ENCODE measurements at regions not wholly inside any gene's neighbourhood (a gene's known extent, or its start where the extent isn't known, plus 50 kb on each side); places are given as distances from the start of the nearest gene placed in this dataset.

DNA sequence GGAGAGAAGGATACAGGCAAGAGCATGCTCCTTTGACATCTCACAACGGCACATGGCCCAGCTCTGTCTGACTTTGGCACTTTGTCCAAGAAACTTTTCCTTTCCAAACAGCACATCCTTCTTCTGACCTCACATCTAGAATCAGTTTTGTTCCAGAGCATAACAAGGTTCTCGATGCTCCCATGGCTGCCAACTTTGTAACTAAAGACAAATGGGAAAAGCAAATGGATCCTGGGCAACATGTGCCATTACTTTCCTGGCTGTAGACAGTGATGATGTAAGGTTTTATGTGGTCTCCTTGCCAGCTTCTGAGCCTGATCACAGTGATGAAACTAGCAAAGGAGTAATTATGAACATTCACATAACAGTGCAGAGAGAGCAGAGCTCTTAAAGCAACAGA, 171.8 kb upstream of the C1orf87 start:
- Histone ChIP-seq H2AFZ (ENCODE audit: low read length) (no peak overlapping the region), H3K27me3 (ENCODE audit: control insufficient read depth, insufficient read depth, low read length) (no peaks in the 10 kb centered on the region), H3K79me2 (ENCODE audit: control insufficient read depth, insufficient read depth, low read length) (no peaks in the 10 kb centered on the region), H3K27ac (ENCODE audit: insufficient read depth, low read length) (no peak overlapping the region), H3K4me1 (ENCODE audit: control insufficient read depth, extremely low read depth, insufficient read depth, low read length) (no peaks in the 10 kb centered on the region), H3K36me3 (ENCODE audit: control insufficient read depth, insufficient read depth, low read length) (no peaks in the 10 kb centered on the region), H4K20me1 (ENCODE audit: control insufficient read depth, extremely low read depth, insufficient read depth, low read length) (no peaks in the 10 kb centered on the region), H3K4me2 (ENCODE audit: extremely low read depth, insufficient read depth, low read length) (no peak overlapping the region), H3K4me3 (replicated peaks in 1 of 4; ENCODE audit: control extremely low read depth in 1 of 4, insufficient read depth in 1 of 4, low read depth in 3 of 4, low read length in 4 of 4) (no peak overlapping the region), H3K9ac (ENCODE audit: insufficient read depth, low read length) (no peak overlapping the region), H3K9me3 (ENCODE audit: control insufficient read depth, insufficient read depth, low read depth, low read length) (no peaks in the 10 kb centered on the region)
- TF ChIP-seq EZH2 (IDR thresholded peaks at IDR 0.05; ENCODE audit: low read length, missing control alignments), result no peak
- peak in 1 of 2 donors; percentile 51 for DNase-seq (ENCODE audit: low read depth in 2 of 2)

DNA sequence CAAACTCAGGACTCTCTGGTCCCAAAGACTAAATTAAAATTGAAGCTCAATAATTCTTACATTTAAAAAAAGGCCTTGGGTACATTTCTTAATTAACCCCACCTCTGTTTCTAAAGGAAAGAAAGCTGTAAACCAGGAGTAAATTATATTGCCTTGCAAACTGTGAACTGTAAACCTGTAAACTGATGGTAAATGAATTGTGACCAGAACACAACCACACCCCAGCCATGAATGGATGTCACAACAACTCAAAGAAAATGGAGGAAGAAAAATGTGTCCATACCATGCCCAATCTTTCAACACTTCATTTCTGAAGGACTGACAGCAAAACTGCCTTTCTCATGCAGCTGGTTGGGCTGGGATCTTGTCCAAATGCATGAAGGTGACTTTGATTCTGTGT, 171.3 kb upstream of the C1orf87 start:
- H3K27me3 ChIP-seq (ENCODE audit: control insufficient read depth, insufficient read depth, low read length), result no peaks in the 10 kb centered on the region
- H2AFZ ChIP-seq (ENCODE audit: low read length), result no peak overlapping the region
- no peaks in the 10 kb centered on the region for H3K4me1 ChIP-seq (ENCODE audit: control insufficient read depth, extremely low read depth, insufficient read depth, low read length)
- no peak overlapping the region for H3K27ac ChIP-seq (ENCODE audit: insufficient read depth, low read length)
- no peak for TF ChIP-seq EZH2 (IDR thresholded peaks at IDR 0.05; ENCODE audit: low read length, missing control alignments)
- TF ChIP-seq, protein P1, sequence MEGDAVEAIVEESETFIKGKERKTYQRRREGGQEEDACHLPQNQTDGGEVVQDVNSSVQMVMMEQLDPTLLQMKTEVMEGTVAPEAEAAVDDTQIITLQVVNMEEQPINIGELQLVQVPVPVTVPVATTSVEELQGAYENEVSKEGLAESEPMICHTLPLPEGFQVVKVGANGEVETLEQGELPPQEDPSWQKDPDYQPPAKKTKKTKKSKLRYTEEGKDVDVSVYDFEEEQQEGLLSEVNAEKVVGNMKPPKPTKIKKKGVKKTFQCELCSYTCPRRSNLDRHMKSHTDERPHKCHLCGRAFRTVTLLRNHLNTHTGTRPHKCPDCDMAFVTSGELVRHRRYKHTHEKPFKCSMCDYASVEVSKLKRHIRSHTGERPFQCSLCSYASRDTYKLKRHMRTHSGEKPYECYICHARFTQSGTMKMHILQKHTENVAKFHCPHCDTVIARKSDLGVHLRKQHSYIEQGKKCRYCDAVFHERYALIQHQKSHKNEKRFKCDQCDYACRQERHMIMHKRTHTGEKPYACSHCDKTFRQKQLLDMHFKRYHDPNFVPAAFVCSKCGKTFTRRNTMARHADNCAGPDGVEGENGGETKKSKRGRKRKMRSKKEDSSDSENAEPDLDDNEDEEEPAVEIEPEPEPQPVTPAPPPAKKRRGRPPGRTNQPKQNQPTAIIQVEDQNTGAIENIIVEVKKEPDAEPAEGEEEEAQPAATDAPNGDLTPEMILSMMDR (conservative IDR thresholded peaks at IDR 0.05 in 1 of 2, IDR thresholded peaks at IDR 0.05 in 1 of 2; ENCODE audit: low read depth in 1 of 2, low read length in 2 of 2), result no peak
- H3K4me2 ChIP-seq (ENCODE audit: extremely low read depth, insufficient read depth, low read length), result no peak overlapping the region
- no peak overlapping the region for H3K9ac ChIP-seq (ENCODE audit: insufficient read depth, low read length)
- DNase-seq (ENCODE audit: low read depth in 2 of 2), result no peak
- no peaks in the 10 kb centered on the region for H3K36me3 ChIP-seq (ENCODE audit: control insufficient read depth, insufficient read depth, low read length)
- no peaks in the 10 kb centered on the region for H3K9me3 ChIP-seq (ENCODE audit: control insufficient read depth, insufficient read depth, low read depth, low read length)
- H3K79me2 ChIP-seq (ENCODE audit: control insufficient read depth, insufficient read depth, low read length), result no peaks in the 10 kb centered on the region
- H3K4me3 ChIP-seq (replicated peaks in 1 of 4; ENCODE audit: control extremely low read depth in 1 of 4, insufficient read depth in 1 of 4, low read depth in 3 of 4, low read length in 4 of 4), result no peak overlapping the region
- H4K20me1 ChIP-seq (ENCODE audit: control insufficient read depth, extremely low read depth, insufficient read depth, low read length), result no peaks in the 10 kb centered on the region

DNA sequence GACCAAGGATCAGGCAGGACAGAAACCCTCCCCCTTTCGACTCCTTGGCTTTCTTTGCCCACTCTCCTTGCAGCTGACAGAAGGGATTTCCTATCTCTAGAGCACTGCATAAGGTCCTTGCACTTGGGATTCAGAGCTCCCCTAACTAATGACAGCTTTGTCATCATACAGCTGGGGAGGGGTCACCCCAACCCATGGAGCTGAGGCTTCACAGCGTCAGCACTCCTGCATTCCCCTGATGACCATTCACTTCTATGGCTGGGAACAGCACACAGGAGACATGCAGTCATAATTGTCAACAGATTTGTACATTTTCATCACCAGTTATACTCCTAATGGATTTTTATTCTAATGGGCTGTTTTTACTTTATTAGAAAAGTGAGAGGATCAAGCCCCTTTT, 161.7 kb upstream of the C1orf87 start:
- Histone ChIP-seq H3K79me2 (ENCODE audit: control insufficient read depth, insufficient read depth, low read length) (no peaks in the 10 kb centered on the region), H3K27me3 (ENCODE audit: control insufficient read depth, insufficient read depth, low read length) (no peaks in the 10 kb centered on the region), H2AFZ (ENCODE audit: low read length) (no peak overlapping the region), H3K36me3 (ENCODE audit: control insufficient read depth, insufficient read depth, low read length) (no peaks in the 10 kb centered on the region), H3K4me1 (ENCODE audit: control insufficient read depth, extremely low read depth, insufficient read depth, low read length) (peaks cover 2% of the 10 kb centered on the region), H3K9me3 (ENCODE audit: control insufficient read depth, insufficient read depth, low read depth, low read length) (no peaks in the 10 kb centered on the region), H3K4me3 (replicated peaks in 1 of 4; ENCODE audit: control extremely low read depth in 1 of 4, insufficient read depth in 1 of 4, low read depth in 3 of 4, low read length in 4 of 4) (no peak overlapping the region), H4K20me1 (ENCODE audit: control insufficient read depth, extremely low read depth, insufficient read depth, low read length) (no peaks in the 10 kb centered on the region), H3K27ac (ENCODE audit: insufficient read depth, low read length) (no peak overlapping the region), H3K9ac (ENCODE audit: insufficient read depth, low read length) (no peak overlapping the region), H3K4me2 (ENCODE audit: extremely low read depth, insufficient read depth, low read length) (no peak overlapping the region)
- DNase-seq (ENCODE audit: low read depth in 2 of 2), result no peak
- TF ChIP-seq EZH2 (IDR thresholded peaks at IDR 0.05; ENCODE audit: low read length, missing control alignments), result no peak
- TF ChIP-seq, protein P1 (conservative IDR thresholded peaks at IDR 0.05 in 1 of 2, IDR thresholded peaks at IDR 0.05 in 1 of 2; ENCODE audit: low read depth in 1 of 2, low read length in 2 of 2), result no peak

Measured in fibroblast of lung (primary cell).